Neural progenitor cell (in vitro differentiated cells): ENCODE measurements at regions not wholly inside any gene's neighbourhood (a gene's known extent, or its start where the extent isn't known, plus 50 kb on each side); places are given as distances from the start of the nearest gene placed in this dataset.

ENCODE experiments used
- DNase-seq: peaks from one replicate; pipeline ENCODE4 v3.0.0-alpha.2; 2016; ENCODE audit warnings: low spot score
- H2AFZ ChIP-seq: fragments of 200-600 bp; sonication (generic); replicated peaks from 2 replicates; pipeline ENCODE4 v1.6.1; 2016; ENCODE audit warnings: antibody characterized with exemption
- H3F3A ChIP-seq: fragments of 200-600 bp; sonication (generic); 2 replicates; pipeline ENCODE4 v1.6.1; 2016; ENCODE audit warnings: antibody characterized with exemption, low read depth
- H3K27ac ChIP-seq: fragments of 200-600 bp; sonication (generic); 2 replicates; pipeline ENCODE4 v1.5.1; 2016; ENCODE audit warnings: mild to moderate bottlenecking
- H3K27me3 ChIP-seq: fragments of 200-600 bp; sonication (generic); 2 replicates; pipeline ENCODE4 v1.6.1; 2016; ENCODE audit warnings: mild to moderate bottlenecking, moderate library complexity
- H3K36me3 ChIP-seq: fragments of 200-600 bp; sonication (generic); 2 replicates; pipeline ENCODE4 v1.5.1; 2016
- H3K4me1 ChIP-seq: fragments of 200-600 bp; sonication (generic); 2 replicates; pipeline ENCODE4 v1.6.1; 2016; ENCODE audit warnings: mixed run types
- H3K4me2 ChIP-seq: fragments of 200-600 bp; sonication (generic); 2 replicates; pipeline ENCODE4 v1.6.1; 2016
- H3K4me3 ChIP-seq: fragments of 200-600 bp; sonication (generic); 2 replicates; pipeline ENCODE4 v1.5.1; 2016
- H3K79me2 ChIP-seq: fragments of 200-600 bp; sonication (generic); 2 replicates; pipeline ENCODE4 v1.6.1; 2016; ENCODE audit warnings: low read depth
- H3K9ac ChIP-seq: fragments of 200-600 bp; sonication (generic); 2 replicates; pipeline ENCODE4 v1.6.1; 2016
- H3K9me3 ChIP-seq: fragments of 200-600 bp; sonication (generic); 2 replicates; pipeline ENCODE4 v1.5.1; 2016; ENCODE audit warnings: low read depth
- H4K20me1 ChIP-seq: fragments of 200-600 bp; sonication (generic); 2 replicates; pipeline ENCODE4 v1.6.1; 2016; ENCODE audit warnings: low read depth
- H3K27ac Mint-ChIP-seq: 3 replicates; pipeline ENCODE4 v1.8.0; 2021; ENCODE audit warnings: mixed read lengths
- H3K27me3 Mint-ChIP-seq: 2 replicates; pipeline ENCODE4 v1.8.0; 2022; ENCODE audit warnings: low read depth, mild to moderate bottlenecking, inconsistent platforms, moderate library complexity, mixed read lengths; ENCODE audit not compliant: insufficient read depth
- H3K36me3 Mint-ChIP-seq: 3 replicates; pipeline ENCODE4 v1.8.0; 2021; ENCODE audit warnings: mixed read lengths
- H3K4me1 Mint-ChIP-seq: 3 replicates; pipeline ENCODE4 v1.8.0; 2021; ENCODE audit warnings: mixed read lengths
- H3K4me3 Mint-ChIP-seq: 3 replicates; pipeline ENCODE4 v1.8.0; 2021; ENCODE audit warnings: mild to moderate bottlenecking, moderate library complexity, mixed read lengths
- H3K9me3 Mint-ChIP-seq: 3 replicates; pipeline ENCODE4 v1.8.0; 2020; ENCODE audit warnings: mixed read lengths
- EZH2 ChIP-seq: fragments of 200-600 bp; sonication (generic); IDR thresholded peaks from 2 replicates; pipeline ENCODE4 v1.6.1; 2017; ENCODE audit warnings: antibody characterized with exemption, mild to moderate bottlenecking, moderate library complexity
- EZH2phosphoT487 ChIP-seq: fragments of 200-600 bp; sonication (generic); IDR thresholded peaks from 2 replicates; pipeline ENCODE4 v1.6.1; 2017; ENCODE audit warnings: antibody characterized with exemption
- TF ChIP-seq, protein P1 (sequence below): fragments of 200-600 bp; sonication (generic); IDR thresholded peaks from 2 replicates; pipeline ENCODE4 v1.5.1; 2017; ENCODE audit warnings: antibody characterized with exemption, mild to moderate bottlenecking

DNA sequence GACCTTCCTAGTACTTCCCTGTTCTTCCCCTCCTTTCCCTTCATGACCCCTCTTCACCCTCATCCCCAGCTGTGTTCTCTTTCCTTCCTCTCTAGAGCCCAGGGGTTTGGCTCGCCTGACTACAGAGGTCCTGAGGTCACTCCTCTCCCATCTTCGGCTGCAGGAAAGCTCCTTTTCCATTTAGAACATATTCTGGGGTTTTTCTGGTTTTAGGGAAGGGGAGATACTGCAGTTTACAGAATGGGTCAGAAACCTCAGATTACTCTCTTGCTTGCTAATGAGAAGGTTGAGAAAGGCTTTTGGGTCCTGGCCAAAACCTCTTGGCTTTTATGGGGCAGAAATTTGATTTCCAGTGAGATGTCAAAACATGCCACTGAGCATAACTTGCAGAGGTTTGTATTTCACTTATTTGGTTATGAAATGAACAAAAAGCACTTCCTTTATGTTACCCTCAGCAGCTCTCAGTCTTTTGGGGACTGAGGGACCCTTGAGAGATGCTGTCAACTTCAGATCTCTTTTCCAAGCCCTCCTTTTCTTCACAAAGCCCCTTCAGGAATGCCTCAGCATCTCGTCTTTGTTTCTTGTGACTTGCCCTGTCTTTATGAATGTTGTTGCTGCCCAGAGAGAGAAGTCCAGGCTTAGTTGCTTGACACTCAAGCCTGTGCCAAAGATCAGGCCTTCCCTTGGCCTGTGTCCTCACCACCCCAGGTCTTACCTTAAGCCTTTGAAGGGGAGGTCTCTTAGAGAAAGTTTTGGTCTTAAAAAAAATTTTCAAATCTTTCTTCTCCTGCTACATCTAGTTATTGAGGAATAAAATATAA, 121.7 kb upstream of the TPM1 start:
- H3K9ac ChIP-seq: no peak overlapping the region
- no peak for DNase-seq
- H3K4me3 ChIP-seq: no peak overlapping the region
- H3F3A ChIP-seq: no peaks in the 10 kb centered on the region
- H3K27me3 ChIP-seq: no peaks in the 10 kb centered on the region
- Mint-ChIP-seq H3K27me3 (peaks cover 4% of the 10 kb centered on the region), H3K36me3 (no peaks in the 10 kb centered on the region), H3K4me1 (peaks cover 10% of the 10 kb centered on the region), H3K9me3 (peaks cover 7% of the 10 kb centered on the region), H3K4me3 (no peak overlapping the region), H3K27ac (peak overlapping the region; percentile 12)
- H3K36me3 ChIP-seq: no peaks in the 10 kb centered on the region
- no peaks in the 10 kb centered on the region for H3K79me2 ChIP-seq
- no peak overlapping the region for H3K27ac ChIP-seq
- no peaks in the 10 kb centered on the region for H4K20me1 ChIP-seq
- no peak overlapping the region for H3K4me2 ChIP-seq
- TF ChIP-seq EZH2phosphoT487: no peak
- no peak for TF ChIP-seq EZH2
- TF ChIP-seq, protein P1, sequence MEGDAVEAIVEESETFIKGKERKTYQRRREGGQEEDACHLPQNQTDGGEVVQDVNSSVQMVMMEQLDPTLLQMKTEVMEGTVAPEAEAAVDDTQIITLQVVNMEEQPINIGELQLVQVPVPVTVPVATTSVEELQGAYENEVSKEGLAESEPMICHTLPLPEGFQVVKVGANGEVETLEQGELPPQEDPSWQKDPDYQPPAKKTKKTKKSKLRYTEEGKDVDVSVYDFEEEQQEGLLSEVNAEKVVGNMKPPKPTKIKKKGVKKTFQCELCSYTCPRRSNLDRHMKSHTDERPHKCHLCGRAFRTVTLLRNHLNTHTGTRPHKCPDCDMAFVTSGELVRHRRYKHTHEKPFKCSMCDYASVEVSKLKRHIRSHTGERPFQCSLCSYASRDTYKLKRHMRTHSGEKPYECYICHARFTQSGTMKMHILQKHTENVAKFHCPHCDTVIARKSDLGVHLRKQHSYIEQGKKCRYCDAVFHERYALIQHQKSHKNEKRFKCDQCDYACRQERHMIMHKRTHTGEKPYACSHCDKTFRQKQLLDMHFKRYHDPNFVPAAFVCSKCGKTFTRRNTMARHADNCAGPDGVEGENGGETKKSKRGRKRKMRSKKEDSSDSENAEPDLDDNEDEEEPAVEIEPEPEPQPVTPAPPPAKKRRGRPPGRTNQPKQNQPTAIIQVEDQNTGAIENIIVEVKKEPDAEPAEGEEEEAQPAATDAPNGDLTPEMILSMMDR: no peak
- no peaks in the 10 kb centered on the region for H3K9me3 ChIP-seq
- H2AFZ ChIP-seq: no peak overlapping the region
- H3K4me1 ChIP-seq: peaks cover 6% of the 10 kb centered on the region

DNA sequence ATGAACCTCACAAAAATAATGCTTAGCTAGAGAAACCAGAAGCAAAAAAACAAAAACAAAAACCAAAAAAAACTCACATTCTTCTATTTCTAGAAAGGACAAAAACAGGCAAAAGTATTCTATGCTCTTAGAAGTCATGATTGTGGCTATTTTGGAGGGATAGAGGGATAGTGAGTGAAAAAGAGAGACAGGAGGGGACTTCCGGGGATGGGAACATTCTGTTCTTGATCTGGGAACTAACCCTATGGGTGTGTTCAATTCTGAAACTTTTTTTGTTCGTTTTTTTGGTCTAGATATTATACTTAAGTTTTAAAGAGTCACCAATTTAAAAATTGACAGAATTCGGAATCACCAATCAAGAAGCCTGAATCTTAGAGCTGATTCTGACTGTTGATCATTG, 120.0 kb upstream of the TPM1 start:
- H3K27ac Mint-ChIP-seq: no peak overlapping the region
- H3K9me3 Mint-ChIP-seq: peaks cover 5% of the 10 kb centered on the region
- H3K79me2 ChIP-seq: no peaks in the 10 kb centered on the region
- H3K4me3 ChIP-seq: no peak overlapping the region
- H3K9ac ChIP-seq: no peak overlapping the region
- no peaks in the 10 kb centered on the region for H3K4me1 ChIP-seq
- DNase-seq: no peak
- H3K27me3 Mint-ChIP-seq: peaks cover 4% of the 10 kb centered on the region
- H3K36me3 Mint-ChIP-seq: no peaks in the 10 kb centered on the region
- no peaks in the 10 kb centered on the region for H3F3A ChIP-seq
- H3K4me3 Mint-ChIP-seq: no peak overlapping the region
- H3K27me3 ChIP-seq: no peaks in the 10 kb centered on the region
- H3K4me2 ChIP-seq: no peak overlapping the region
- H3K4me1 Mint-ChIP-seq: peaks cover 14% of the 10 kb centered on the region
- TF ChIP-seq, protein P1: no peak
- no peak overlapping the region for H2AFZ ChIP-seq
- no peak overlapping the region for H3K27ac ChIP-seq
- H4K20me1 ChIP-seq: no peaks in the 10 kb centered on the region
- no peaks in the 10 kb centered on the region for H3K36me3 ChIP-seq
- no peaks in the 10 kb centered on the region for H3K9me3 ChIP-seq

DNA sequence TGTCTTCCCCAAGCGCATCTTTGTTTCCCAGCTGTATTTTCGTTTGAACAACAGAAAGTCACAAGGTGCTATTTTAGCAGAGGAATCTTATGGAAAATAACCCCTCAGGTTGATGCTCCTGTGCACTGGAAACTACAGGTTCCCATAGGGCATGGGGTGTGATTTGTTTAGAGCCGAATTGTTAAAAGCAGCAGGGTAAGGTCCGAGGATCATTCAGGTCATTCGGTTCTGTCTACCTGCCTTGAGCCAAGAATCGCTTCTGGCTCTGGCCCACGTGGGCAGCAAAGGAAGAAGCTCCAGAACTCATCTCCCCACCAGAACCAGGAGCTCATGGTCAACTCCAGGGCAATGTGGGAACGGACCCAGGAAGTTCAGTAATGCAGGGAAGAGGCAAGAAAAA, 116.7 kb upstream of the TPM1 start:
- no peak overlapping the region for H2AFZ ChIP-seq
- no peaks in the 10 kb centered on the region for H3K9me3 ChIP-seq
- H3K79me2 ChIP-seq: no peaks in the 10 kb centered on the region
- Mint-ChIP-seq H3K27me3 (peaks cover 2% of the 10 kb centered on the region), H3K4me3 (no peak overlapping the region), H3K9me3 (no peaks in the 10 kb centered on the region), H3K36me3 (no peaks in the 10 kb centered on the region), H3K4me1 (peaks cover 18% of the 10 kb centered on the region), H3K27ac (no peak overlapping the region)
- no peak overlapping the region for H3K9ac ChIP-seq
- no peaks in the 10 kb centered on the region for H4K20me1 ChIP-seq
- H3K36me3 ChIP-seq: no peaks in the 10 kb centered on the region
- no peaks in the 10 kb centered on the region for H3F3A ChIP-seq
- H3K4me1 ChIP-seq: no peaks in the 10 kb centered on the region
- no peak overlapping the region for H3K27ac ChIP-seq
- no peak for DNase-seq
- H3K4me2 ChIP-seq: no peak overlapping the region
- H3K4me3 ChIP-seq: no peak overlapping the region
- no peaks in the 10 kb centered on the region for H3K27me3 ChIP-seq
- TF ChIP-seq, protein P1: no peak
- no peak for TF ChIP-seq EZH2phosphoT487
- no peak for TF ChIP-seq EZH2
